ENCODE measurements at regions not wholly inside any gene's neighbourhood (a gene's known extent, or its start where the extent isn't known, plus 50 kb on each side); places are given as distances from the start of the nearest gene placed in this dataset.
"Not testable (repeated sequence)": the region's sequence is repeated elsewhere in the genome, so short reads cannot be mapped to it uniquely, and the experiment has no call there.

- H3K9me3 Mint-ChIP-seq: no peaks in the 10 kb centered on the region
- no peak overlapping the region for H3K4me3 Mint-ChIP-seq
- H3K27me3 Mint-ChIP-seq: no peaks in the 10 kb centered on the region
- H3K4me1 Mint-ChIP-seq (ENCODE audit: low read depth): no peaks in the 10 kb centered on the region
- intact Hi-C loops (cut with micrococcal nuclease): no loop called here
- H3K36me3 Mint-ChIP-seq (ENCODE audit: low read depth): no peaks in the 10 kb centered on the region
- no peak overlapping the region for H3K27ac Mint-ChIP-seq
Observed at GRCh38 chr4:31784558-31784957, 1064.4 kb downstream of the PCDH7 start.

DNA sequence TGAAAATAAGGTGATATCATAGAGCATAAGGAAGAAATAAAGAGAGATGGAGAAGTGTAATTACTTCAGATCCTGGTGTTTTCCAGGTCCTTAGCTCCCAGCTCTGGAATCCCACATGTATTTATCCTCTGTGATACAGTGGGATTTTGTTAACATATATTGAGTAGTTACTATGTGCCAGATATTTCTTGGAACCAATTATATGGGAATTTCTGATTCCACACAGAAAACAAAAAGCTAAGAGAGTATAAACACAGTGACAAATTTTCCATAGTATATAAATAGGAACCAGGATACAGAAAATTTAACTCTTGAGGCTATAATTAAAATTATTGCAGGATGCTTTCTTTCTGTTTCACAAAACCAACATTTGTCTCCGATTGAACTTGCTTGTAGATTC is 1067.5 kb downstream of the PCDH7 start:
- Mint-ChIP-seq H3K4me3 (no peak overlapping the region), H3K36me3 (ENCODE audit: low read depth) (no peaks in the 10 kb centered on the region), H3K27me3 (no peaks in the 10 kb centered on the region), H3K27ac (no peak overlapping the region), H3K9me3 (no peaks in the 10 kb centered on the region), H3K4me1 (ENCODE audit: low read depth) (no peaks in the 10 kb centered on the region)
- intact Hi-C loops (cut with micrococcal nuclease): no loop called here

DNA sequence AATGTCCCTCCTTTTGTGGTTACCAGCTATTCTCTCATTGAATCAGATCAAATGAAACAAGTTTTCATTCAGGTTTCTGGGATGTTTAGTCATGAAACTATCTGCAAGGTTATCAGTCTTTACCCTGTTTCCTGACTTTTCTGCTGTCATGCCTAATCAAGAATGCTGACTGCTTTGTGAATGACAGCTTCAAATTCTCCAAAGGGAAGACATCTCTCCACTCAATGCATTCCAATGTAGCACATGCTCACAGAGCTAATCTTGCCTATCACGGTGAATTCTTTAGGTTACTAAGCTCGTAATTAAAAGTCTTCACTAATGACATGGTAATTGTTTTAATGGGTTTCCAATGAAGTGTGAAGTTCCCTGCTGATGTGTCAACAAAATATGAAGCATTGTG is 1068.5 kb downstream of the PCDH7 start:
- H3K4me1 Mint-ChIP-seq (ENCODE audit: low read depth): no peaks in the 10 kb centered on the region
- no peaks in the 10 kb centered on the region for H3K36me3 Mint-ChIP-seq (ENCODE audit: low read depth)
- intact Hi-C loops (cut with micrococcal nuclease): no loop called here
- H3K9me3 Mint-ChIP-seq: no peaks in the 10 kb centered on the region
- H3K4me3 Mint-ChIP-seq: no peak overlapping the region
- H3K27me3 Mint-ChIP-seq: no peaks in the 10 kb centered on the region
- H3K27ac Mint-ChIP-seq: no peak overlapping the region

DNA sequence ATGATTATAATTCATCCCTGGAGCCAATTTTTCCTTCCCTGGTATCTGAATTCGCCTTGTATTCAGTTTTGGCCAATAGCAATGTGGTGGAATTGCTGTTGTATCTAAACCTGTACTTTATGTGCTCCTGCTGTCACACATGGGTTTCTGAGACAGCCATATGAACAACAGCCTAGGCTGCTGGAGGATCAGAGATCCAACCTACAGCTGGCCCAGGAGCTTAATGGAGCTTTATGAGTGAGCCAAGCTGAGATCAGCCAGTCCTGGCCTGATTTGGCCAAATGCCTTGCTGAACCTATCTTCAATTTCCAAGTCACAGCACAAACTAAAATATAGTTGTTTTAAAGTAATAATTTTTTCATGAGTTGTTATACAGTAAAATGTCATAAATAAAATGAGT is 1071.5 kb downstream of the PCDH7 start:
- Mint-ChIP-seq H3K36me3 (ENCODE audit: low read depth) (no peaks in the 10 kb centered on the region), H3K9me3 (no peaks in the 10 kb centered on the region), H3K4me3 (no peak overlapping the region), H3K4me1 (ENCODE audit: low read depth) (no peaks in the 10 kb centered on the region), H3K27me3 (no peaks in the 10 kb centered on the region), H3K27ac (no peak overlapping the region)
- intact Hi-C loops (cut with micrococcal nuclease): no loop called here

GRCh38 chr4:31793907-31794306 is 1073.7 kb downstream of the PCDH7 start:
- Mint-ChIP-seq H3K27ac (no peak overlapping the region), H3K9me3 (no peaks in the 10 kb centered on the region), H3K4me3 (no peak overlapping the region), H3K4me1 (ENCODE audit: low read depth) (no peaks in the 10 kb centered on the region), H3K36me3 (ENCODE audit: low read depth) (no peaks in the 10 kb centered on the region), H3K27me3 (no peaks in the 10 kb centered on the region)
- intact Hi-C loops (cut with micrococcal nuclease): no loop called here

DNA sequence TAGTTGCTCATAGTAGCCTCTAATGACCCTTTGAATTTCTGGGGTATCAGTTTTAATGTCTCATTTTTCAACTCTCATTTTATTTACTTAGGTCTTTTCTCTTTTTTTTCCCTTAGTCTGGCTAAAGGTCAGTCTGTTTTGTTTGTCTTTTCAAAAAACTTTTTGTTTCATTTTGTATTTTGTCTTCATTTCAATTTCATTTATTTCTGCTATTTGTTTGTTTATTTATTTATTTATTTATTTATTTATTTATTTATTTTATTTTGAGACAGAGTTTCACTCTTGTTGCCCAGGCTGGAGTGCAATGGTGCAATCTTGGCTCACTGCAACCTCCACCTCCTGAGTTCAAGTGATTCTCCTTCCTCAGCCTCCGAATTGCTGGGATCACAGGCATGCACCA is 1076.9 kb downstream of the PCDH7 start:
- H3K4me1 Mint-ChIP-seq (ENCODE audit: low read depth); H3K27me3 Mint-ChIP-seq; H3K36me3 Mint-ChIP-seq (ENCODE audit: low read depth); H3K4me3 Mint-ChIP-seq; H3K27ac Mint-ChIP-seq; intact Hi-C loops (cut with micrococcal nuclease): not testable (repeated sequence)
- H3K9me3 Mint-ChIP-seq: peaks cover 11% of the 10 kb centered on the region

GRCh38 chr4:31803526-31804195 is 1083.5 kb downstream of the PCDH7 start:
- no peaks in the 10 kb centered on the region for H3K36me3 Mint-ChIP-seq (ENCODE audit: low read depth)
- H3K27ac Mint-ChIP-seq: no peak overlapping the region
- no peaks in the 10 kb centered on the region for H3K4me1 Mint-ChIP-seq (ENCODE audit: low read depth)
- no peak overlapping the region for H3K4me3 Mint-ChIP-seq
- intact Hi-C loops (cut with micrococcal nuclease): no loop called here
- peaks cover 11% of the 10 kb centered on the region for H3K9me3 Mint-ChIP-seq
- H3K27me3 Mint-ChIP-seq: no peaks in the 10 kb centered on the region

DNA sequence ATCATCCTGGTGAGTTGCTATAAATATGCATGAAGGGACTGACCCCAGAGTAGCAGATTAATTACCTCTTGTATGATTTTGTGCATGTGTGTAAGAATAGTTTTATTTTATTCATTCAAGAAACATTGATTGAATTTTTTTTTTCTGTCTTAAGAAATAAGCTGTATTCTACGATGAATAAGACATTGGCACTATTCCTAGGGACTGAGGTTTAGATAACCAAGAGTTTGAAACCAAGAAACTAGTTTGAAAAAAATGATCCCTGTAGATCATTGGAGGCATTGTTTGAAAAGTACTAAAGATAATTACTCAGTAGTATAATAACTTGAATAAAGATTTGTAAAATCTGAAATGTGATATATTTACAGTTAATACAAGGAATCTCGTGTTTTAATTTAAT is 1086.9 kb downstream of the PCDH7 start:
- no peaks in the 10 kb centered on the region for H3K9me3 Mint-ChIP-seq
- H3K36me3 Mint-ChIP-seq (ENCODE audit: low read depth): no peaks in the 10 kb centered on the region
- intact Hi-C loops (cut with micrococcal nuclease): no loop called here
- no peaks in the 10 kb centered on the region for H3K4me1 Mint-ChIP-seq (ENCODE audit: low read depth)
- H3K4me3 Mint-ChIP-seq: no peak overlapping the region
- no peak overlapping the region for H3K27ac Mint-ChIP-seq
- no peaks in the 10 kb centered on the region for H3K27me3 Mint-ChIP-seq

- H3K36me3 Mint-ChIP-seq (ENCODE audit: low read depth): no peaks in the 10 kb centered on the region
- H3K27me3 Mint-ChIP-seq: no peaks in the 10 kb centered on the region
- H3K4me1 Mint-ChIP-seq (ENCODE audit: low read depth): no peaks in the 10 kb centered on the region
- no peak overlapping the region for H3K27ac Mint-ChIP-seq
- intact Hi-C loops (cut with micrococcal nuclease): no loop called here
- no peak overlapping the region for H3K4me3 Mint-ChIP-seq
- no peaks in the 10 kb centered on the region for H3K9me3 Mint-ChIP-seq
Observed at GRCh38 chr4:31844350-31844749, 1124.2 kb downstream of the PCDH7 start.

DNA sequence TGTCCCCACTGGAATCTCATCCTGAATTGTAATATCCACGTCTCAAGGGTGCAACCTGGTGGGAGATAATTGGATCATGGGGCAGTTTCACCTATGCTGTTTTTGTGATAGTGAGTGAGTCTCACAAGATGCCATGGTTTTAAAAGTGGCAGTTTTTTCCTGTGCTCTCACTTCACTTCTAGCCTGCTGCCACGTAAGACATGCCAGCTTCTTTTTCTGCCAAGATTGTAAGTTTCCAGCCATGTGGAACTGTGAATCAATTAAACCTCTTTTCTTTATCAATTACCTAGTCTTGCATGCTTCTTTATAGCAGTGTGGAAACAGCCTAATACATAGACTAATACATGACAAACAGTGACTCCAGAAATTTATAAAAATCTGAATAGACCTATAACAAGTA is 1131.8 kb downstream of the PCDH7 start:
- no peak overlapping the region for H3K27ac Mint-ChIP-seq
- no peaks in the 10 kb centered on the region for H3K27me3 Mint-ChIP-seq
- intact Hi-C loops (cut with micrococcal nuclease): no loop called here
- H3K4me3 Mint-ChIP-seq: no peak overlapping the region
- H3K36me3 Mint-ChIP-seq (ENCODE audit: low read depth): no peaks in the 10 kb centered on the region
- H3K4me1 Mint-ChIP-seq (ENCODE audit: low read depth): no peaks in the 10 kb centered on the region
- no peaks in the 10 kb centered on the region for H3K9me3 Mint-ChIP-seq

DNA sequence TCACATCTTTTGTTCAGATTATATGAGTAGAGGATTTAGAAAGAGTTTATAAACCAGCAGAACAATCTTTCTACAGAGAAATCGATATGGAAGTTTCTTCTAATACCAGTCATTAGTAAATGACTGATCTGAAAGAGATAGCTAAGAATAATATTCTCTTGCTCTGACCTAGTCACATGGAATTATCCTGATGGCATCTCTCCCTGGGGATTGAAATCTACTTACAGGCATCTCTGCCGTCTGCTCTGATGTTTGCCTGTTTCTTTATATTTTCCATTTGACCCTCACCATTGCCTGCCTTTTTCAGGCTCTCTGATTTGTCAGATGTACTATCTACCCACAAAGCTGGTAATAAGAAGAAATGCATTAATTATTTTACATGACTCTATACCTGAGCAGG is 1157.3 kb downstream of the PCDH7 start:
- H3K27me3 Mint-ChIP-seq: no peaks in the 10 kb centered on the region
- intact Hi-C loops (cut with micrococcal nuclease): no loop called here
- no peak overlapping the region for H3K4me3 Mint-ChIP-seq
- no peaks in the 10 kb centered on the region for H3K36me3 Mint-ChIP-seq (ENCODE audit: low read depth)
- H3K4me1 Mint-ChIP-seq (ENCODE audit: low read depth): no peaks in the 10 kb centered on the region
- H3K9me3 Mint-ChIP-seq: no peaks in the 10 kb centered on the region
- no peak overlapping the region for H3K27ac Mint-ChIP-seq

DNA sequence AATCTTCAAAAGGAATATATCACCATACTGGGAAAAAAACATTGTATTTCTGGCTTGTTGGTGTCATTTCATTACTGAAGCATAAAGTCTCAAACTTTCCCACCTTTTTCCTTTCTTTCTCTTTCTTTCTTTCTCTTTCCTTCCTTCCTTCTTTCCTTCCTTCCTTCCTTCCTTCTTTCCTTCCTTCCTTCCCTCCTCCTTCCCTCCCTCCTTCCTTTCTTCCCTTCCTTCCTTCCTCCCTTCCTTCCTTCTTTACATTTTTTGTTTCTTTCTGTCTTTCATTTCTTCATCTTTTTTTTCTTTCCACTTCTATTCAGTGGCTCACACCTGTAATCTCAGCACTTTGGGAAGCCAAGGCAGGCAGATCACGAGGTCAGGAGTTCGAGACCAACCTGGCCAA is 1160.7 kb downstream of the PCDH7 start:
- not testable (repeated sequence) for H3K4me3 Mint-ChIP-seq; H3K4me1 Mint-ChIP-seq (ENCODE audit: low read depth); H3K27me3 Mint-ChIP-seq

GRCh38 chr4:31896349-31896748 is 1176.2 kb downstream of the PCDH7 start:
- H3K9me3 Mint-ChIP-seq: no peaks in the 10 kb centered on the region
- no peaks in the 10 kb centered on the region for H3K27me3 Mint-ChIP-seq
- H3K27ac Mint-ChIP-seq: no peak overlapping the region
- no peaks in the 10 kb centered on the region for H3K4me1 Mint-ChIP-seq (ENCODE audit: low read depth)
- no peak overlapping the region for H3K4me3 Mint-ChIP-seq
- intact Hi-C loops (cut with micrococcal nuclease): no loop called here
- H3K36me3 Mint-ChIP-seq (ENCODE audit: low read depth): no peaks in the 10 kb centered on the region

More for the DNA sequence above, 1160.7 kb downstream of the PCDH7 start:
- H3K36me3 Mint-ChIP-seq (ENCODE audit: low read depth); H3K9me3 Mint-ChIP-seq; intact Hi-C loops (cut with micrococcal nuclease); H3K27ac Mint-ChIP-seq: not testable (repeated sequence)

GRCh38 chr4:31905363-31905762 is 1185.2 kb downstream of the PCDH7 start:
- Mint-ChIP-seq H3K4me1 (ENCODE audit: low read depth) (no peaks in the 10 kb centered on the region), H3K36me3 (ENCODE audit: low read depth) (no peaks in the 10 kb centered on the region), H3K9me3 (peaks cover 15% of the 10 kb centered on the region), H3K27me3 (no peaks in the 10 kb centered on the region), H3K4me3 (no peak overlapping the region), H3K27ac (no peak overlapping the region)
- intact Hi-C loops (cut with micrococcal nuclease): no loop called here

DNA sequence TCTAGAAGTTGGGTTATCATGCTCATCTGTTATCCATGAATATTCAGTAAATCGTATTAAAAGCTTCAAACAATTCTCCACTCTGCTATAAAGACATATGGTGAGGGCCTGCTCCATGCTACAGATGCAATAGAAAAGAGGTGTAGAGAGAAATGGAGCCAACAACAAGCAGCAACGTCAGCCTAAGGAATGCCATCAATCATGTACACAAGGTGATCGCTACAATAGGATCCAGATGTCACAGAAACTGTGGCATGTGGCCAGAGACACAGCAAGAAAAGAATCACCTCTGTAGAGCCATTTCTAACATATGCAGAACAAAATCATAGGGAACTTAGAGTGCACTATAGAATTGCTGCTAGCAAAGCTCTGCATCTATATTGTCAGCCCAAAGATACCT is 1188.1 kb downstream of the PCDH7 start:
- Mint-ChIP-seq H3K27ac (no peak overlapping the region), H3K9me3 (peaks cover 23% of the 10 kb centered on the region), H3K4me1 (ENCODE audit: low read depth) (no peaks in the 10 kb centered on the region), H3K4me3 (no peak overlapping the region), H3K36me3 (ENCODE audit: low read depth) (no peaks in the 10 kb centered on the region), H3K27me3 (no peaks in the 10 kb centered on the region)
- intact Hi-C loops (cut with micrococcal nuclease): no loop called here
